Stimulated activated CD4-positive, alpha-beta T cell treated with anti-CD3 and anti-CD28 coated beads, Interleukin-4, amount 100 ng/mL, for 4 hours (primary cell): ENCODE measurements at regions not wholly inside any gene's neighbourhood (a gene's known extent, or its start where the extent isn't known, plus 50 kb on each side); places are given as distances from the start of the nearest gene placed in this dataset.
"Not testable (repeated sequence)": the region's sequence is repeated elsewhere in the genome, so short reads cannot be mapped to it uniquely, and the experiment has no call there.

Experiments
- DNase-seq, 2 experiments: peaks; one replicate each; pipeline ENCODE4 v3.0.0-alpha.2; 2020

DNA sequence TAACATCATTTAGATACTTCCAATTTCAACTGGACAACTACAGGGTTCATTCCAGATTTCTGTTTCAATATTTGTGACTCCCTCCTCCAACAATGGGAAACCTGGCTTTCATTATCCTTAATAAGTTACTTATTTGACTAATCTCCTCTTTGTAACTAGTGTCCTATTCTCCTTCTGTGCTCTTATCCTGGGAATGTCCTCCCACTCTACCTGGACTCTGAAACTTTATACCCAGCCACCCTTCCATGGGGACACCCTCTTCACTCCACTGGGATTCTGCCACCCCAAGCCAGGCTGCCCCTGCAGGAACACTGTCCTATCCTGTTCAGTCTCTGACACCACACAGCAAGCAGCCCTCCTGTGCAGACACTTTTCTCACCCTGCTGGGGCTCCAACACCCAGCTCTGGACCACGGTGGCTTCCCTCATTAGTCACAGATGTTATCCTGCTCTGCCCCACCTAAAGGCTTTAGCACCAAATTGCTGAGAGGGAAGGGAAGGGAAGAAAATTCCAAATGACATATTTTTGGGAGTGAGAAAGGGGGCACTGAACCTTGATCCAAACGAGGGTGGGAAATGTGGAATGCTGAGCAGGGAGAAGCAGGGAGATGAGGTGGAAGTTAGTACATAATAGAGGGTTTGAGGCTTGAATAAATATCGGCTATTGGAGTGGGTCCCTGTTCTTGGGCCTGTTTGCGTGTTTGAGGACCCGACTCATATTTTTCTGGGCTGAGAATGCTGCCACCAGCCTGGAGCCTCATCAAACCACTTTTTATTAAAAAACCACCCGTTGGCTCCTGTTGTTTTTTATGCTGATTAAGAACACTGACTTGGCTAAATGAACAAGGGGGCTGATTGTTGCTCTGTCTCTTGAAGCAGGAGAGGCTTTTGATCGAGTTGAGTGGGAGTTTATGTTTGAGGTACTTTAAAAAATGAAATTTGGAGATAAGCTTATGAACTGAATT is 54.0 kb upstream of the AKIRIN2 start:
- DNase-seq: no peak

DNA sequence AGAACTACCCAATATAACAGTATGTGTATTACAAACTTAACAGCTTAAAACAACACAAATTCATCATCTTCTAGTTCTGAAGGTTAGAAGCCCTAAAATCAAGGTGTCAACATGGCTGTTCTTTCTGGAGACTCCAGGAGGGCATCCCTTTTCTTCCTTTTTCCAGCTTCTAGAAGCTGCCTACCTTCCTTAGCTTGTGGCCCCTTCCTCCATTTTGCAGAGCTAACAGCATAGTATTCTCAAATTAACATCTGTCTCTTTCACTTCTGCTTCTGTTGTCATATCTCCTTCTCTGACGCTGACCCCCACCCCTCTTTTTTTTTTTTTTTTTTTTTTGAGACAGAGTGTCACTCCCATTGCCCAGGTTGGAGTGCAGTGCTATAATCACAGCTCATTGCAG is 52.8 kb upstream of the AKIRIN2 start:
- no peak for DNase-seq

DNA sequence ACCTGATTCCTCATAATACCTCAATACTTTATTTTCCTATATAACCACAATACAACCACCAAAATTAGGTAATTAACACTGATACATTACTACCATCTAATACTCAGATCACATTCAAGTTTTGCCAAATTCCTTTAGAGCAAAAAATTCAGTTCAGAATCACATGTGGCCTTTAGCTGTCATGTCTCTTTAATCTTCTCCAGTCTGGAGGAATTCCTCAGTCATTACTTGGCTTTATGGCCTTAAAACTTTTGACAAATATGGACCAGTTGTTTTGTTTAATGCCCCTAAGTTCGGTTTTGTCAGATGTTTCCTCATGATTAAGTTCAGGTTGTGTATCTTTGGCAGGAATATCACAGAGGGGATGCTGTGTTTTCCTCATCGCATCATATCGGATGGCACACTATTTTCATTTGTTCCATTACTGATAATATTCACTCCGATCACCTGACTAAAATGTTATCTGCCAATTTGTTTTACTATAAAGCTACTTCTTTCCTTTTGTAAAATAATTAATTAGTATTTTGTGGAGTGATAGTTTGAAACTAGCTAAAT is 51.2 kb upstream of the AKIRIN2 start:
- DNase-seq: no peak

DNA sequence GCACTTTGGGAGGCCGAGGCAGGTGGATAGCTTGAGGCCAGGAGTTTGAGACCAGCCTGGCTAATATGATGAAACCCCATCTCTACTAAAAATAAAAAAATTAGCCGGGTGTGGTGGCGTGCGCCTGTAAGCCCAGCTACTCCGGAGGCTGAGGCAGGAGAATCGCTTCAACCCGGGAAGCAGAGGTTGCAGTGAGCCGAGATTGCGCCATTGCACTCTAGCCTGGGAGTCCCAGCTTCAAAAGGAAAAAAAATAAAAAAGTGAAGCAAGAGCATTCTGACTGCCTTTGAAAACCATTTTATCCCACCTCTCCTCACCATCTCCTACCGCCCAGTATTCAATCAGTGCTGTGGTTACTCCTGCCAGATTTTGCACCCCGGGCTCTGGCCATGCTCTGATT is 50.5 kb upstream of the AKIRIN2 start:
- DNase-seq: not testable (repeated sequence)
